ENCODE measurements at regions not wholly inside any gene's neighbourhood (a gene's known extent, or its start where the extent isn't known, plus 50 kb on each side); places are given as distances from the start of the nearest gene placed in this dataset.

- DNase-seq, result no peak
Measured at GRCh38 chr4:180909279-180909678, 1333.9 kb upstream of the TENM3 start.

DNA sequence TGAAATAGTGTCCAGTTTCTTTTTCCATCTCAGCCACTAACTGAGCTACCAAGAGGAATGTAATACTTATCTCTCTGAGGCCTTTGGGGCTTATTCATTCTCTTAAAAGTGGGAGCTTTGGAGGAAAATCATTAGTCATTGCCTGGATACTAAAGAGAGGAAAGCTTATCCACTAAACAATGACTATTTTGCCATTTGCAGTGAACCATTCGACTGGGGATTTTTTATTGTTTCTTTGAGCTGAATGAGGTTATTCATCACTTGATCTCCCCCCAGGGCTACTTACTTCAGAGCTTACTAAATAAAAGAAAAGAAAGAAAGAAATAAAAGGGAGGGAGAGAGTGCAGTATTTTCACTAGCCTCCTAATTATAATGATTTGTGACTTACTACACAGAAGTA, 1329.5 kb upstream of the TENM3 start:
- no peak for DNase-seq

- DNase-seq, result no peak
Measured at GRCh38 chr4:180923486-180923885, 1319.7 kb upstream of the TENM3 start.

GRCh38 chr4:180925805-180926204, 1317.4 kb upstream of the TENM3 start:
- DNase-seq, result no peak

DNA sequence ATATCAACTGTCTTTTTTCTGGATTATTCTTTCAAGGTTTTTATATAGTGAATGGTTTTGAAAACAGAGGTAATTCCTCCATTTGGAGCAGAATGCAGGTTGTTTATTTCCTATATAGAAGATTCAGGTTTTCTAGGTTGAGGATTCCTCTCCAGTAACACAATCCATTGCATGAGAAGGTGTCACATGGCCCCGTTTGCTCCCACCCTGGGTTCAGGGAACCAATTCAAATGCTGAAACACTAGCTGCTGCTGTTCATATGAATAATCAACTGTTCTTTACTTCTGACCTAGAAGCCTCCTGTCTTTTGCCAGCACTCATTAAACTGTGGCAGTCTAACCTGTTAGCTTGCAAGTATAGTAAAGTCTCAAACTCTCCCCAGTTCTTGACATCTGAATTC, 1316.9 kb upstream of the TENM3 start:
- no peak for DNase-seq

GRCh38 chr4:180932370-180933001, 1310.7 kb upstream of the TENM3 start:
- DNase-seq, result no peak

- no peak for DNase-seq
Measured at GRCh38 chr4:180937083-180937482, 1306.1 kb upstream of the TENM3 start.

- no peak for DNase-seq
Measured at GRCh38 chr4:180940680-180941079, 1302.5 kb upstream of the TENM3 start.

DNA sequence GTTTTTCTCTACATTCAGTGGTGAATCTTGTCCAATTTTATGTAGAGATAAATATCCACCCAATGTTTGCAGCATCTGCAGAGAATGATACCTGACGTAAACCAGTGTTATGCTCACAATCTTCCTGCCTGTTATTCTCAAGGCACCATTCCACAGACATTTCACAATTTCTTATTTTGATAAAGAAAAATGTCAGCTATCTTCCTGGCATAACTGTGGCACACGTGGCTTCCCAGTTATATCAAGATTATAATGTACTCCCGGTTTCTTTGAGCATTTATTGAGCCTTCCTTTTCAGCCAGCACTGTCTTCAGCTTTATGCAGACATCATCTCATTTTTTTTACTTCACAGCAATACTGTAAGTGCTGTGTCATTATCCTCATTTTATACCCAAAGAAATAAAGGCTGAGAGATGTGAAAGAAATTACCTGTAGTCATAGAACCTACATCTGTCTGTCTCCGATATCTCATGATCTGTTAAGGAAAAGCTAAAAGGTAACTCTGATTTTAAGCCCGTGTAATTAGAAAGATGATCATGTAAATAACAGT, 1300.8 kb upstream of the TENM3 start:
- no peak for DNase-seq

- no peak for DNase-seq
Measured at GRCh38 chr4:180946188-180946587, 1297.0 kb upstream of the TENM3 start.

GRCh38 chr4:180947425-180947824, 1295.8 kb upstream of the TENM3 start:
- DNase-seq, result no peak

GRCh38 chr4:180949424-180950213, 1293.6 kb upstream of the TENM3 start:
- DNase-seq, result no peak

- no peak for DNase-seq
Measured at GRCh38 chr4:180950377-180950776, 1292.8 kb upstream of the TENM3 start.

DNA sequence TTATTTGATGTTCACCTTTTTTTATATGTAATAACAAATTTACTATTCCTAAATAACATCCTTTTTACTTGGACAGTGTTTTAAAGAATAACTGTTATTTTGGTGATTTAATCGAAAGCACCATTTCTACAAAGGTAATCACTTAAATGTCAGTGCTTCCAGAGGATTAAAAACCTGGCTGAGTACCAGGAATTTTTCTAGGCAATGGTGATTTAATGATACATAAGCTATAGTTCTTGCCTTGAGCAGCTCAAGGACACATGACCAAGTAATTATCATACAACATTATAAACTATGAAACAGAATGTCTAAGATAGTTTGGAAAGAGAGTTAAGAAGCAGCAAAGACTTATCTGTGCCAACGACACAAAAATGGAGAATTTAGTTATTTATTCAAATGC, 1291.9 kb upstream of the TENM3 start:
- DNase-seq, result no peak

DNA sequence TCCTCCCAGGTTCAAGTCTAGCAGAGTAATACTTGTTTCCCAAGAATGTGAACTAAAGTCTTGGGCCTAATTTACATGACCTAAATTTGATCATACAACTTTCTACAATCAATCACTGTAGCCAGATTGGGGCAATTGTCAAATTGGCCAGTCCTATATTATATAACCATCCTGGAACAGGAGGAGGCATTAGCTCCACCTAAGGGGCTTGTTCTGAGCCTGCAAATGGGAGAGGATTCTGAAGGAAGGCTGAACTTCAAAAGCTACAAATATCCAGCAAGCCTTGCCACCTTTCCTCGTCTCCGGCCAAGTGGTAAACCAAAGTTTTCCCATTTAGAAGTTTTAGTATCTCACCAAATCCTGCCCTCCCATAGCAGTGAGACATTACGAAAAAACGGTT, 1289.6 kb upstream of the TENM3 start:
- DNase-seq, result no peak

DNA sequence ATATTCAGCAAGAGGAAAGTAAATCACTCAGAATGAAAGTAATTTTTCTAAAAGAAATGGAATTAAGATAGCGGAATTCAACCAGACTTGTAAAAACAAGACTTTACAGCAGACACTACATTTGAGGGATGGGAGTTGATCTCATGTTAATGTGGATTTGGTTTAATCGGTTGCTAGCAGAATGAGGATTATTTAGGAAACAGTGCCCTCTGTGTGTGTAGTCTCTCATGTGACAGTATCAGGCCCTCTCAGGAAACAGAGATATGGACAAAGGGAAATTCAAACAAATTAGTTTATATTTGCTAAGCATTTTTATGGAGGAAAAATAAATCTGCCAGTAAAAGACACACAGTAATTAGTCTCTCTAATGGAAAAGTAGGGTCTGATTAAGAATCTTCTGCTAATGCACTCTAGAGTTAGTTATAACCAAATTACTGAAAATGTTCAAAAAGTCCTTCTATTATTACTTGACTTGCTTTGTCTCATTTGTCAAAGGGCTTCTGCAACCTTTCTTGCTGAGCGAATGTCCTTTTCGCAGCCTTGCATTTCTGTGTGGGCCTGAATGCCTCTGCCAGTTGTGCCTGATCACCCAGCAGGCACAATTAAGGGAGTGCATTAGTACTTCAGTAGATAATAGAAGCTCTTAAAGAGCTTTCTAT, 1282.3 kb upstream of the TENM3 start:
- no peak for DNase-seq

DNA sequence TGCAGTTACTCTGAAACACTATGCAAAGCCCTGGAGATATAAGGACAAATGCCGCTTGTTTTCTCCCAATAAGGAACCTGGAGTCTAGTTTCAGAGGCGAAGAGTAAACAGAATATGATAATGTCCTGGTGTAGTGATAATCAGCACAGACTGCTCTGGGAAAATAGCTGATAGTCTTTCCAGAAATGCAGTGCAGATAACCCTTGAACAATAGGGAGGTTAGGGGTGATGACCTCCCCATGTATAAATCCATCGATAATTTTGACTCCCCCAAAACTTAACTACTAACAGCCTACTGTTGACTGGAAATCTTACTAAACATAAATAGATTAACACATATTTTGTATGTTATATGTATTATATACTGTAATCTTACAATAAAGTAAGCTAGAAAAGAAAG, 1280.9 kb upstream of the TENM3 start:
- DNase-seq, result no peak

- no peak for DNase-seq
Measured at GRCh38 chr4:180966312-180966711, 1276.9 kb upstream of the TENM3 start.

DNA sequence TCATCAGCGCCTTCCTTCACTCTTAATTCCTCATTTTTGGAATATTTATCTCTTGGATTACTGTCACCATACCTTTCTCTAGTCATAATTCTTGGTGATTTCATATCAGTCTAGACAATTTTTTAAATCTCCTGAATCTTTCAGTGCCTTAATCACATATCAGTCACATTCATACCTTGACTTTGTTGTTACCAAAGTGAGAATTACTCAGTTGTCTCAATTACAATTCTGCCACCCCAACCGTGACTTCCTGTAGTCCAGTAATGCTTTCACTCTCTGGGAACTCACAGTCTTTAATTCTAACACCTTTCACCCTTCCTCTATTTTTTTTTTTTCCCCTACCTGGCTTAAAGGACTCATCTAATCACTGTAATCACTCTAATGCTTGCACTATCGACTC, 1275.3 kb upstream of the TENM3 start:
- DNase-seq, result no peak

- DNase-seq, result no peak
Measured at GRCh38 chr4:180973894-180974293, 1269.3 kb upstream of the TENM3 start.

- DNase-seq, result no peak
Measured at GRCh38 chr4:180990931-180991330, 1252.3 kb upstream of the TENM3 start.

DNA sequence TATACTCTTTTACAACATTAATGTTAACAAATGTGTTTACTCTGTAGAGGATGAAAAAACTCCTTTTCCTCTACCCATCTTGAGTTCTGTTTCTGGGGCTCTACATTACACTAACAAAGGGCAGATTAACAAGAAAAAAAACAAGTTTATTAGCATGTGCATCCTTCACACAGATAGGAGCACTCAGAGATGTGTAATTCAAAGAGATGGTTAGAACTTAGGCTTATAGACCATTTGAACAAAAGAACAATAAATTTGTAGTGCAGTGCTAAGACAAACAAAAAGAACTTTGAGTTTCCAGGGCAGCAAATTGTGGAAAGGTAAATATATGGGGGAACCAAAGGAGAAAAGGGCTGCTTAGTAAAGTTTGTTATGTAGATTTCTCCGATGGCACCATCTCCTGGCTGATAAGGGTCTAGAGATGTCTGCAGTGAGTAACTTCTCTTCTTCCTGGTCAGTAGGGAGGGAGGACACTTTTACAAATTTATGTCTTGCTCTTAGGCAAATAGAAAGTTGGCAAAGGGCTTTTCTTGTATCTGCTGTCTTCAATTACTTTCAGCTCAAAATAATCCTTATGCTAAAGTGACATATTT, 1249.9 kb upstream of the TENM3 start:
- DNase-seq, result no peak

DNA sequence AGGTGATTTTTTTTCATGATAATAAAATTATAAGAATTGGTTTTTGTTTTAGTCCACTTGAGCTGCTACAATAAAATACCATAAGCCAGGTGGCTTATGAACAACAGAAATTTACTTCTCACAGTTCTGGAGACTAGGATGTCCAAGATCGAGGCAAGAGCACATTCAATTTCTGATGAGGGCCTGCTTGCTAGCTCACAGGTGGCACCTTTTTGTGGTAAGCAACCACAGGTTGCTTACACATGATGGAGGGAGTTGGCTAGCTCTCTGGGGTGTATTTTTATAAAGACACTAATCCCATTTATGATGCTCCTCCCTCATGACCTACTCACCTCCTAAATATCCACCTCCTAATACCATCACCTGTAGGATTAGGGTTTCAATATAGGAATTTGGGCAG, 1248.5 kb upstream of the TENM3 start:
- DNase-seq, result no peak

DNA sequence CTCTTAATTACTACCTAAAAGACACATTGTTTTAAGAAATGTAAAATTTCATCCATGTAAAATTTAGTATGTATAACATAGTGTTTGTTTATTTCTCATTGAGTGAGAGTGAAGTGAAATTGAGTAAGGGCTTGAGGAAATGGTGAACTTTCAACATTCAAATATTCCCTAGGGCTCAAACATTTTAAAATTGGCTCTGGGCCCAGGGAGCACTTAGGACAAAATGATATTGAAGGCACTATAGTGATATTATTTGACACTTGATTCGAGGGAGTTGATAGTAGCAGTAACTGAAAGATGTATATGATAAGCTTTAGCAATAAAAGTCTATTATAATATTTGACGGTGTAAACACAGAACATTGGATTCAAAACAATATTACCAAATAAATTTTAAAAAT, 1244.0 kb upstream of the TENM3 start:
- no peak for DNase-seq

All from activated CD4-positive, alpha-beta T cell treated with anti-CD3 and anti-CD28 coated beads, Interleukin-2, amount 50 U/mL, for 48 hours (primary cell).